ENCODE measurements at regions not wholly inside any gene's neighbourhood (a gene's known extent, or its start where the extent isn't known, plus 50 kb on each side); places are given as distances from the start of the nearest gene placed in this dataset.

GRCh38 chr13:55567721-55568625 lies 1572.7 kb upstream of the PRR20A start:
- Histone ChIP-seq H2BK5ac (ENCODE audit: low read depth, low read length, poor library complexity) (no peak overlapping the region), H2AFZ (ENCODE audit: insufficient read depth, low read length, poor library complexity) (no peak overlapping the region)

GRCh38 chr13:55569082-55569481 lies 1571.6 kb upstream of the PRR20A start:
- Histone ChIP-seq H3K79me2 (ENCODE audit: control insufficient read depth, insufficient read depth, low read length, poor library complexity) (no peaks in the 10 kb centered on the region), H2BK5ac (ENCODE audit: low read depth, low read length, poor library complexity) (no peak overlapping the region), H3K4me3 (ENCODE audit: low read depth, low read length) (no peak overlapping the region), H4K8ac (ENCODE audit: low read depth, low read length) (no peak overlapping the region), H3K23ac (ENCODE audit: low read length) (no peak overlapping the region), H2AK5ac (ENCODE audit: low read length) (no peak overlapping the region), H3K27me3 (ENCODE audit: insufficient read depth, low read length) (no peaks in the 10 kb centered on the region), H3K79me1 (ENCODE audit: low read length) (no peaks in the 10 kb centered on the region), H2BK120ac (ENCODE audit: insufficient read depth, low read length, poor library complexity) (no peak overlapping the region), H4K91ac (ENCODE audit: low read depth, low read length) (no peak overlapping the region), H3K4ac (ENCODE audit: low read depth, low read length) (no peak overlapping the region), H3K4me1 (ENCODE audit: control insufficient read depth in 1 of 2, insufficient read depth in 2 of 2, low read length in 2 of 2) (no peaks in the 10 kb centered on the region), H3K9me3 (ENCODE audit: insufficient read depth, low read depth, low read length) (no peaks in the 10 kb centered on the region), H3K4me2 (ENCODE audit: low read length) (no peak overlapping the region), H2AFZ (ENCODE audit: insufficient read depth, low read length, poor library complexity) (no peak overlapping the region), H3K27ac (ENCODE audit: low read depth, low read length) (no peak overlapping the region), H3K36me3 (ENCODE audit: control insufficient read depth in 1 of 2, insufficient read depth in 2 of 2, low read length in 2 of 2) (no peaks in the 10 kb centered on the region), H2BK12ac (ENCODE audit: low read length) (no peak overlapping the region), H4K12ac (ENCODE audit: low read depth, low read length) (no peak overlapping the region), H3K14ac (ENCODE audit: low read length) (no peak overlapping the region), H3K18ac (ENCODE audit: low read length) (no peak overlapping the region), H3K9ac (ENCODE audit: low read length) (no peak overlapping the region)
- DNase-seq: no peak

More at GRCh38 chr13:55567721-55568625, 1572.7 kb upstream of the PRR20A start:
- Histone ChIP-seq H3K4me3 (ENCODE audit: low read depth, low read length) (no peak overlapping the region), H3K4me2 (ENCODE audit: low read length) (no peak overlapping the region), H3K27ac (ENCODE audit: low read depth, low read length) (no peak overlapping the region), H3K79me1 (ENCODE audit: low read length) (no peaks in the 10 kb centered on the region), H3K4ac (ENCODE audit: low read depth, low read length) (no peak overlapping the region), H3K4me1 (ENCODE audit: control insufficient read depth in 1 of 2, insufficient read depth in 2 of 2, low read length in 2 of 2) (no peaks in the 10 kb centered on the region), H3K9me3 (ENCODE audit: insufficient read depth, low read depth, low read length) (no peaks in the 10 kb centered on the region), H4K12ac (ENCODE audit: low read depth, low read length) (no peak overlapping the region), H3K14ac (ENCODE audit: low read length) (no peak overlapping the region), H4K91ac (ENCODE audit: low read depth, low read length) (no peak overlapping the region), H3K18ac (ENCODE audit: low read length) (no peak overlapping the region), H3K23ac (ENCODE audit: low read length) (no peak overlapping the region), H3K27me3 (ENCODE audit: insufficient read depth, low read length) (no peaks in the 10 kb centered on the region), H3K79me2 (ENCODE audit: control insufficient read depth, insufficient read depth, low read length, poor library complexity) (no peaks in the 10 kb centered on the region), H4K8ac (ENCODE audit: low read depth, low read length) (no peak overlapping the region), H2BK12ac (ENCODE audit: low read length) (no peak overlapping the region), H2BK120ac (ENCODE audit: insufficient read depth, low read length, poor library complexity) (no peak overlapping the region), H3K36me3 (ENCODE audit: control insufficient read depth in 1 of 2, insufficient read depth in 2 of 2, low read length in 2 of 2) (no peaks in the 10 kb centered on the region), H2AK5ac (ENCODE audit: low read length) (no peak overlapping the region), H3K9ac (ENCODE audit: low read length) (no peak overlapping the region)
- WGBS (ENCODE audit: extremely low coverage, insufficient coverage, insufficient read length): no CpG with 5 or more reads among the region's 5 CpGs
- DNase-seq: no peak

- Histone ChIP-seq H3K4ac (ENCODE audit: low read depth, low read length) (no peak overlapping the region), H3K4me3 (ENCODE audit: low read depth, low read length) (no peak overlapping the region), H3K9ac (ENCODE audit: low read length) (no peak overlapping the region), H2BK12ac (ENCODE audit: low read length) (no peak overlapping the region), H3K27ac (ENCODE audit: low read depth, low read length) (no peak overlapping the region), H3K14ac (ENCODE audit: low read length) (no peak overlapping the region), H3K4me2 (ENCODE audit: low read length) (no peak overlapping the region), H3K36me3 (ENCODE audit: control insufficient read depth in 1 of 2, insufficient read depth in 2 of 2, low read length in 2 of 2) (no peaks in the 10 kb centered on the region), H4K91ac (ENCODE audit: low read depth, low read length) (no peak overlapping the region), H4K12ac (ENCODE audit: low read depth, low read length) (no peak overlapping the region), H3K79me1 (ENCODE audit: low read length) (no peaks in the 10 kb centered on the region), H3K23ac (ENCODE audit: low read length) (no peak overlapping the region), H3K4me1 (ENCODE audit: control insufficient read depth in 1 of 2, insufficient read depth in 2 of 2, low read length in 2 of 2) (no peaks in the 10 kb centered on the region), H2AK5ac (ENCODE audit: low read length) (no peak overlapping the region), H3K18ac (ENCODE audit: low read length) (no peak overlapping the region), H4K8ac (ENCODE audit: low read depth, low read length) (no peak overlapping the region), H2AFZ (ENCODE audit: insufficient read depth, low read length, poor library complexity) (no peak overlapping the region), H3K9me3 (ENCODE audit: insufficient read depth, low read depth, low read length) (no peaks in the 10 kb centered on the region), H2BK5ac (ENCODE audit: low read depth, low read length, poor library complexity) (no peak overlapping the region), H3K27me3 (ENCODE audit: insufficient read depth, low read length) (no peaks in the 10 kb centered on the region), H2BK120ac (ENCODE audit: insufficient read depth, low read length, poor library complexity) (no peak overlapping the region), H3K79me2 (ENCODE audit: control insufficient read depth, insufficient read depth, low read length, poor library complexity) (no peaks in the 10 kb centered on the region)
- no peak for DNase-seq
These were observed 1571.2 kb upstream of the PRR20A start for GRCh38 chr13:55569514-55569913.

- H3K9me3 ChIP-seq (ENCODE audit: insufficient read depth, low read depth, low read length): no peaks in the 10 kb centered on the region
- no peak overlapping the region for H3K23ac ChIP-seq (ENCODE audit: low read length)
- no peaks in the 10 kb centered on the region for H3K4me1 ChIP-seq (ENCODE audit: control insufficient read depth in 1 of 2, insufficient read depth in 2 of 2, low read length in 2 of 2)
- H2BK120ac ChIP-seq (ENCODE audit: insufficient read depth, low read length, poor library complexity): no peak overlapping the region
- H3K27me3 ChIP-seq (ENCODE audit: insufficient read depth, low read length): no peaks in the 10 kb centered on the region
- DNase-seq: no peak
- WGBS (ENCODE audit: extremely low coverage, insufficient coverage, insufficient read length): no CpG with 5 or more reads among the region's 1 CpG
- H4K91ac ChIP-seq (ENCODE audit: low read depth, low read length): no peak overlapping the region
- no peak overlapping the region for H2AK5ac ChIP-seq (ENCODE audit: low read length)
- no peak overlapping the region for H3K4ac ChIP-seq (ENCODE audit: low read depth, low read length)
- H3K4me3 ChIP-seq (ENCODE audit: low read depth, low read length): no peak overlapping the region
- no peak overlapping the region for H2AFZ ChIP-seq (ENCODE audit: insufficient read depth, low read length, poor library complexity)
- H4K8ac ChIP-seq (ENCODE audit: low read depth, low read length): no peak overlapping the region
- no peak overlapping the region for H4K12ac ChIP-seq (ENCODE audit: low read depth, low read length)
- H3K79me1 ChIP-seq (ENCODE audit: low read length): no peaks in the 10 kb centered on the region
- H3K14ac ChIP-seq (ENCODE audit: low read length): no peak overlapping the region
- no peak overlapping the region for H2BK12ac ChIP-seq (ENCODE audit: low read length)
- H3K4me2 ChIP-seq (ENCODE audit: low read length): no peak overlapping the region
- no peak overlapping the region for H3K27ac ChIP-seq (ENCODE audit: low read depth, low read length)
- no peak overlapping the region for H3K18ac ChIP-seq (ENCODE audit: low read length)
- H3K79me2 ChIP-seq (ENCODE audit: control insufficient read depth, insufficient read depth, low read length, poor library complexity): no peaks in the 10 kb centered on the region
- H3K36me3 ChIP-seq (ENCODE audit: control insufficient read depth in 1 of 2, insufficient read depth in 2 of 2, low read length in 2 of 2): no peaks in the 10 kb centered on the region
- H2BK5ac ChIP-seq (ENCODE audit: low read depth, low read length, poor library complexity): no peak overlapping the region
- H3K9ac ChIP-seq (ENCODE audit: low read length): no peak overlapping the region
These were observed 1570.3 kb upstream of the PRR20A start for GRCh38 chr13:55570371-55570770.
